Effector CD4-positive, alpha-beta T cell (primary cell): ENCODE measurements at regions not wholly inside any gene's neighbourhood (a gene's known extent, or its start where the extent isn't known, plus 50 kb on each side); places are given as distances from the start of the nearest gene placed in this dataset.
A peak's percentile ranks its signal among the peaks of the same experiment; 100 is the strongest.

Experiments used
- DNase-seq: peaks from one replicate; pipeline ENCODE4 v3.0.0-alpha.2; 2020

DNA sequence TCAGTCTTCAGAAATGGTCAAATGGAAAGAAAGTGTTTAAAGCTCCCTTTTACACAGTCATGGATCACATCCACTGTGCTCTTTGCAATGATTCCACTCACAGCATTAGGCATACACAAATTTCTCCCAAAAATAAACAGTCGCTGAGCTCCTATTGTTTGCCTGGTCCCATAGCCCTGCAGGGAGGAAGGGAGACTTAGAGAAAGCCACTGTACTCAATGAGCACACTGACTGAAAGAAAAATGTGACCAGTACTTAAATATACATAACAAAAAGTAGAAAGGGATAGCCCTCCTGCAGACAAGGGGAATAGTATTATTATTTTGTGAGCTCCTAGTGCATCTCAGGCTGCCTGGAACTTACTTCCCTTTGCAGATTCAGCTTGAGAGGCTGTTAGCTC, 853.2 kb downstream of the GRID1 start:
- no peak for DNase-seq

GRCh38 chr10:85515316-85515715, 851.3 kb downstream of the GRID1 start:
- DNase-seq: no peak

GRCh38 chr10:85524001-85524666, 842.5 kb downstream of the GRID1 start:
- no peak for DNase-seq

DNA sequence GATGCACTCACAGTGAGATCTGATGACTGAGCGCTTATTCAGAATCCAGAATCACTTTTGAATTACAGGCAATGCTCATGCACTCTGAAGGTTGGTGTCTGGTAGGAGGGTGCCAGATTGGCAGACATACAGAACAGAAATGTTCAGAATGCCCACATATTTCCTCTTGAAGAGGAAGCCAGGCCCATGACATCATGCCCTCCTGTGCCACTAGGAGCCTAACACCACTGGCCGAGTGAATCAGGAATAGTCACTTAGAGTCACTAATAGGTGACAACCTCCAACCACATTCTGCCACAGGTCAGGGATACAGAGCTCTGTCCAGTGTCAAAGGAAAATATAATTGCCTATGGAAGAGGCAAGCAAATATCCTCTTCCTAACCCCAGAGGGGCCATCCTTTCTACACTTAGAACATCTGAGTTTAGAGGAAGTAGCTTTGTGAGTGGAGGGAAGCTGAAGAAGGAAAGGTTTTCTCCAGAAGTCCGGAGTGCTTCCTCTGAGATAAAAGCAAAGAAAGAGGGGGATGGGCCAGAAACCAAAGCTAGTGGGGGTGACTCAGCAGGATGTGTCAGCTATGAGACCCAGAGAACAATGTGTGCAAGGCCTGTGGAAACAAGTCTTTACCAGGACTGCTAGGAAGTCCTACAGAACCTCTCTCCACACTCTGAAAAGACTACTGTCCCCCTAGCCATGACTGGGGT, 838.8 kb downstream of the GRID1 start:
- DNase-seq: no peak

DNA sequence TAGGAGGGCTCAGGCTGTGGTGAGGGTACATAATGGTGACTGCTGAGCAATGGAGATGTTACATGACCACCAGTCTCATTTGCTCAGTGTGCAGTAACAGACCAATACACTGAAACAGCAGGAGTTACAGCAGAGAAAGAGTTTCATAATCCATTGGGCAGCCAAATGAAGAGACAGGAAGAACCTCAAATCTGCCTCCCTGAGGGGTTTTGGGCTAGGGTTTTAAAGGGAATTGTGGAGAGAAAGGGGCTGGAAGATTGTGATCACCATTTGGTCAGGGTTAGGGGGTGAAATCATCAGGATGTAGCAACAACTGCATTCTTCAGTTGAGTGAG, 838.3 kb downstream of the GRID1 start:
- no peak for DNase-seq

DNA sequence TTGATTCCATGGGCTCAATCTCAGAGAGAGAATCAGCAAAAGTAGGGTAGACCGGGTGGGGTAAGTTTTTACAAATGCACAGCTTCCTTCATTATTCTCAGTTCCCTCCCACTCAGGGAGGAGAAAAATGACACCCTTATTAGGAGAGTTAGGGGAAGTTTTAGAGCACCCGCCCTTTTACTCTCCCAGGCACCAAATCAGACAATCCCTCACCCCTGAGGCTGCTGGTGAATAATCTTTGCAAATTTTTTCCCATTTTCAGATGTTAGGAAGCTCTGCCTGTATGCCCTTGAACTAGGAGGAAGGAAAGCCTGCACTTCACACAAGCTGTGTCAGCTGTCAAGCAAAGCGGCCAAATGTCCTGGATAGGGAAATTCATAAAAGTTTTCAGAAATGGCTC, 834.9 kb downstream of the GRID1 start:
- DNase-seq: no peak

- DNase-seq: no peak
Observed at GRCh38 chr10:85532773-85533172, 833.8 kb downstream of the GRID1 start.

GRCh38 chr10:85535926-85536325, 830.7 kb downstream of the GRID1 start:
- no peak for DNase-seq

GRCh38 chr10:85537561-85537960, 829.0 kb downstream of the GRID1 start:
- no peak for DNase-seq

DNA sequence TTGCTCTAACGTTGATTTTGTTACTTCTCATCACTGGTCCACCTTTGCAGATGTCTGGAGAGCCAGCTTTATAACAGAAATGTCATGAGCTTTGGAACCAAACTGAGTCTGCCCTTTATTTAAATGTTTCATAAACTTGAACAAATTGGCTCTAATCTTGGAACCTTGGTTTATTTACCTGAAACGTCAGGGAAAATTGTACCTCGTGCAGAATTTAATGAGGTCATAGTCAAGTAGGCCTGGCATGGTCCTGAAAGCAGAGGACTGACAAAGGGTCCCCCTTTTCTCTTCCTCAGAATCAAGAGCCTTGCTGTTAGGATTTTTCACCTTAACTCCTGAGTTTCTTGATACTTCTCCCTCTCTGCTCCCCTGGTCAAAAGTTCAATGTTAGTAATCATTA, 828.0 kb downstream of the GRID1 start:
- no peak for DNase-seq

GRCh38 chr10:85542152-85542551, 824.4 kb downstream of the GRID1 start:
- no peak for DNase-seq

DNA sequence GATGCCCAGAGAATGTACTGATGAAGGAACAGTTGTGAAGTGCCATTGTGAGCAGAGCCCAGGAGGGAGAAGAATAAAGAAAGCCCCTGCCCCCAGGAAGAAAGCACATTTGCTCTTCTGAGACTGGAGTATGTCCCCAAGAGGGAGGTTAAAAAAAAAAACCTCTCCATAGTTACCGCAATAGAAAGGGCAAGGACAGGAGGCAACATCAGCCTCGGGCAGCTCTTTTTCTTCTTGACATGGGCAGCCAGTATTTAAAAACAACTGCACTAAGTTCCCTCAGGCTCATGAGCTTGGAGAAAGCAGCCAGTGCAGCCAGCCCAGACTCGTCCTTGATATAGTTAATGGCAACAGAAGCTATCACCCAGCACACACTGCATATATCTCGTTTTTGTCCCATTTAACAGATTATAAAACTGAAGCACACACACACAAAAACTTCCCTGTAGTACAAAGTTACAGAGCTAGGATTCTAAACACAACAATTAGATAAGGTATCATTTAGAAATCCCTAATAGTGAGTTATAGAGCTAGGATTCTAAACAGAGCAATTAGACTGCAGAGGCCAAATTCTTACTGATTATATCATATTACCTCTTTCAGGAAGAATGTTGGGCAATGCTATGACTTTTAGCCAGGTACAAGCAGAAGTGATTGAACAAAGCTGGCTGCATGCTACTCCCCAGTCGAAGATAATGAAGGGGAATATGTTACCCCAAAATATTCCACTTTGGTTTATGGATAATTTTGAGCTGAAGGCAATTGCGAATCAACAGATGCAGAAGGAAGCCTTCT, 823.5 kb downstream of the GRID1 start:
- DNase-seq: no peak

DNA sequence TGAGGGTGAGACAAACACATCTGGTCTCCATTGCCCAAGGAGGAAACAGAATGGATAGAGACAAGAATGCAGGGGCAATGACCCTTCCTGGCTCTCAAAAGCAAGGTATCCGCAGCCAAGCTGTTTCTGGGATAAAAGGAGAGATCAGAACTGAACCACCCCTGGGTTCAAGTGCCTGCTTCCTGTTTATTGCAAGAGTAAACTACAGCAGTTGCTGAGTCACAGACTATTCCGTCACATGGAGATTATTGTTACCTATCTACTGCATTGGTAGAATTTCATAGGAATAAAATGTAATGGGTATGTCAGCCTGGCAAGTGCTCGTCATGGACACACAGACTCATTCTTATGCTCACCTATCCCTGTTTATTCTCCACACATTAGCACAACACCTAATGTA, 821.6 kb downstream of the GRID1 start:
- DNase-seq: no peak

DNA sequence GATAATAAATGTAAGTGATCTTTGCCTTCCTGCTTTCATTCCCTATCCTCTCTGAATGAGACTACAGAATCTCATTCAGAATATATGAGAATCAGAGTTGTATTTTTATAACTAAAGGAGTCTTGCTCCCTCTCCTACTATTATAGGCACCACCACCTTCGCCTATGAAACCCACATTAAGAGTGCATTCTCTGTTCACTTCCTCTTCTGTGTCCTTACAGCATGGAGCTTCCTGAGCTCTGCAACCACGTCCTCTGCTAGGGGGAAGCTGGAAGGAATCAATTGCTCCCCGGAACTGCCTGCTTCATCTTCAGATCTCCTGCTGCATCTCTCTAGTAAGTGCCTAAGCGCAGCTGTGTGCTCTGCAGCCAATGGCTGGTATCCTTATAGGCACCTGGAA, 820.7 kb downstream of the GRID1 start:
- no peak for DNase-seq

- no peak for DNase-seq
Observed at GRCh38 chr10:85547460-85548023, 819.1 kb downstream of the GRID1 start.

DNA sequence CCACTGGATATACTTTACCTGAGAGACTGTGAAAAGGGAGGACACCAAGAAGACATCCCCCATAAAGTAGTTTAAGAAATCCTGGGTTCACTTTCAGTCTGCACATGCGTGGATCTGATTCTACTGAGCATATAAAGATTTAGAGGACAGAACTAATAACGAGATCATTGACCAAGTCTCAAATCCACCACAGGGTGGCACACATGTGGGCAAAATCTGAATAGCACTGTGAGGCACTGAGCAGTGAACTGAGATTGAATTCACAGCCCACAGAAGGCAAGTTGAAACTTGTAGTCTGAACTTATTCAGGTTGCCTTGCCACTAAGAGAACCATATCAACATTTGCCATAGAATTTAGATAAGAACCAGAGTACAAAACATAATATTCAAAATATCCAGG, 818.6 kb downstream of the GRID1 start:
- peak; percentile 11 for DNase-seq
